Mammary epithelial cell (primary cell): ENCODE measurements at regions not wholly inside any gene's neighbourhood (a gene's known extent, or its start where the extent isn't known, plus 50 kb on each side); places are given as distances from the start of the nearest gene placed in this dataset.

ENCODE experiments used
- EZH2 ChIP-seq: IDR thresholded peaks from 2 replicates; pipeline ENCODE4 v1.6.1; 2012; ENCODE audit warnings: low read length, inconsistent platforms, borderline replicate concordance
- TF ChIP-seq, protein P1 (sequence below), 2 donors: IDR thresholded peaks in 1 of 2; conservative IDR thresholded peaks in 1 of 2; 2 replicates each; pipeline ENCODE4 v1.5.1; 2011 to 2012; ENCODE audit warnings: inconsistent platforms in 2 of 2, low read length in 2 of 2, mild to moderate bottlenecking in 2 of 2, control low read depth in 1 of 2, low read depth in 1 of 2; ENCODE audit not compliant: insufficient read depth in 1 of 2; ENCODE audit errors: extremely low read depth in 1 of 2

GRCh38 chr13:30093236-30093635, 214.1 kb downstream of the KATNAL1 start:
- no peak for TF ChIP-seq EZH2
- TF ChIP-seq, protein P1, sequence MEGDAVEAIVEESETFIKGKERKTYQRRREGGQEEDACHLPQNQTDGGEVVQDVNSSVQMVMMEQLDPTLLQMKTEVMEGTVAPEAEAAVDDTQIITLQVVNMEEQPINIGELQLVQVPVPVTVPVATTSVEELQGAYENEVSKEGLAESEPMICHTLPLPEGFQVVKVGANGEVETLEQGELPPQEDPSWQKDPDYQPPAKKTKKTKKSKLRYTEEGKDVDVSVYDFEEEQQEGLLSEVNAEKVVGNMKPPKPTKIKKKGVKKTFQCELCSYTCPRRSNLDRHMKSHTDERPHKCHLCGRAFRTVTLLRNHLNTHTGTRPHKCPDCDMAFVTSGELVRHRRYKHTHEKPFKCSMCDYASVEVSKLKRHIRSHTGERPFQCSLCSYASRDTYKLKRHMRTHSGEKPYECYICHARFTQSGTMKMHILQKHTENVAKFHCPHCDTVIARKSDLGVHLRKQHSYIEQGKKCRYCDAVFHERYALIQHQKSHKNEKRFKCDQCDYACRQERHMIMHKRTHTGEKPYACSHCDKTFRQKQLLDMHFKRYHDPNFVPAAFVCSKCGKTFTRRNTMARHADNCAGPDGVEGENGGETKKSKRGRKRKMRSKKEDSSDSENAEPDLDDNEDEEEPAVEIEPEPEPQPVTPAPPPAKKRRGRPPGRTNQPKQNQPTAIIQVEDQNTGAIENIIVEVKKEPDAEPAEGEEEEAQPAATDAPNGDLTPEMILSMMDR (conservative IDR thresholded peaks at IDR 0.05 in 1 of 2, IDR thresholded peaks at IDR 0.05 in 1 of 2; ENCODE audit: extremely low read depth in 1 of 2, insufficient read depth in 1 of 2, low read depth in 1 of 2, low read length in 2 of 2): no peak
